DOHH2 (cell line): ENCODE measurements at regions not wholly inside any gene's neighbourhood (a gene's known extent, or its start where the extent isn't known, plus 50 kb on each side); places are given as distances from the start of the nearest gene placed in this dataset.

ENCODE experiments used
- EZH2phosphoT487 ChIP-seq: fragments of 200-600 bp; sonication (generic); IDR thresholded peaks from 2 replicates; pipeline ENCODE4 v1.6.1; 2017; ENCODE audit warnings: borderline replicate concordance, mild to moderate bottlenecking, antibody characterized with exemption, low read length, moderate library complexity, mixed read lengths
- TF ChIP-seq, protein P1 (sequence below): fragments of 200-600 bp; sonication (generic); IDR thresholded peaks from one replicate; pipeline ENCODE4 v1.5.1; 2014; ENCODE audit warnings: antibody characterized with exemption, mild to moderate bottlenecking, low read depth, low read length; ENCODE audit not compliant: poor library complexity, severe bottlenecking

DNA sequence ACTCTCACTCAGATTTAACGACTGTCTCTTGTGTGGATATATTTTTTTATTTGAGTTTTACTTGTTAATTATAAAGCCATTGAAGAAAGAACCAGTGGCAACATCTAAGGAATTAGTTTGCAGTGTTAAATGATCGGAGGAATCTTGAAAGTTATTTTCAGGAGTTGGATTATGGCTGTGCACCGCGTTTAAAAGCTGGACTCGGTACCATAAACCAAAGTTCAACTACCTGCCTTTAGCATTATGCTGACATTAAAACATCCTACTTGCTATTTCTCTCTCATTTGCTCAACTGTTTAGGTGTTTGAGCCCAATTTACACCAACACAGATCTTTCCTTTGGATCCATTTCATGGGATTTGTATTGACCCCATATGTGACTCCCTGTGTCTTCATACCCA lies 289.4 kb upstream of the SASH1 start:
- TF ChIP-seq, protein P1, sequence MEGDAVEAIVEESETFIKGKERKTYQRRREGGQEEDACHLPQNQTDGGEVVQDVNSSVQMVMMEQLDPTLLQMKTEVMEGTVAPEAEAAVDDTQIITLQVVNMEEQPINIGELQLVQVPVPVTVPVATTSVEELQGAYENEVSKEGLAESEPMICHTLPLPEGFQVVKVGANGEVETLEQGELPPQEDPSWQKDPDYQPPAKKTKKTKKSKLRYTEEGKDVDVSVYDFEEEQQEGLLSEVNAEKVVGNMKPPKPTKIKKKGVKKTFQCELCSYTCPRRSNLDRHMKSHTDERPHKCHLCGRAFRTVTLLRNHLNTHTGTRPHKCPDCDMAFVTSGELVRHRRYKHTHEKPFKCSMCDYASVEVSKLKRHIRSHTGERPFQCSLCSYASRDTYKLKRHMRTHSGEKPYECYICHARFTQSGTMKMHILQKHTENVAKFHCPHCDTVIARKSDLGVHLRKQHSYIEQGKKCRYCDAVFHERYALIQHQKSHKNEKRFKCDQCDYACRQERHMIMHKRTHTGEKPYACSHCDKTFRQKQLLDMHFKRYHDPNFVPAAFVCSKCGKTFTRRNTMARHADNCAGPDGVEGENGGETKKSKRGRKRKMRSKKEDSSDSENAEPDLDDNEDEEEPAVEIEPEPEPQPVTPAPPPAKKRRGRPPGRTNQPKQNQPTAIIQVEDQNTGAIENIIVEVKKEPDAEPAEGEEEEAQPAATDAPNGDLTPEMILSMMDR = no peak
- no peak for TF ChIP-seq EZH2phosphoT487
